ENCODE measurements at regions not wholly inside any gene's neighbourhood (a gene's known extent, or its start where the extent isn't known, plus 50 kb on each side); places are given as distances from the start of the nearest gene placed in this dataset.

GRCh38 chr9:108021096-108021710, 531.6 kb upstream of the KLF4 start:
- ChIA-PET POLR2A (no interaction called here), CTCF (no interaction called here)
- no CpG with 5 or more reads among the region's 1 CpG for WGBS (ENCODE audit: insufficient coverage)
- H3K27me3 ChIP-seq (replicated peaks in 2 of 5; ENCODE audit: control insufficient read depth in 4 of 5, insufficient read depth in 5 of 5, low read length in 4 of 5), result no peaks in the 10 kb centered on the region
- no peaks in the 10 kb centered on the region for H3K36me3 ChIP-seq (ENCODE audit: control insufficient read depth in 4 of 4, insufficient read depth in 4 of 4, low read length in 3 of 4)
- H3K27ac ChIP-seq (ENCODE audit: insufficient read depth in 1 of 2, low read depth in 1 of 2, low read length in 2 of 2, poor library complexity in 1 of 2, severe bottlenecking in 2 of 2), result no peak overlapping the region
- no peak overlapping the region for H3K4me3 ChIP-seq (ENCODE audit: control insufficient read depth in 1 of 7, extremely low read depth in 1 of 7, insufficient read depth in 4 of 7, low read depth in 2 of 7, low read length in 6 of 7)
- H3K4me1 ChIP-seq (ENCODE audit: control extremely low read depth in 1 of 4, control insufficient read depth in 4 of 4, insufficient read depth in 4 of 4, low read length in 3 of 4), result no peaks in the 10 kb centered on the region
- no peaks in the 10 kb centered on the region for H3K9me3 ChIP-seq (ENCODE audit: control extremely low read depth in 1 of 5, control insufficient read depth in 4 of 5, insufficient read depth in 2 of 5, low read depth in 1 of 5, low read length in 4 of 5)
- no peak for DNase-seq

GRCh38 chr9:108019821-108020220, 530.3 kb upstream of the KLF4 start:
- Histone ChIP-seq H3K36me3 (ENCODE audit: control insufficient read depth in 4 of 4, insufficient read depth in 4 of 4, low read length in 3 of 4) (no peaks in the 10 kb centered on the region), H3K27me3 (replicated peaks in 2 of 5; ENCODE audit: control insufficient read depth in 4 of 5, insufficient read depth in 5 of 5, low read length in 4 of 5) (no peaks in the 10 kb centered on the region), H3K4me1 (ENCODE audit: control extremely low read depth in 1 of 4, control insufficient read depth in 4 of 4, insufficient read depth in 4 of 4, low read length in 3 of 4) (no peaks in the 10 kb centered on the region), H3K27ac (ENCODE audit: insufficient read depth in 1 of 2, low read depth in 1 of 2, low read length in 2 of 2, poor library complexity in 1 of 2, severe bottlenecking in 2 of 2) (no peak overlapping the region), H3K9me3 (ENCODE audit: control extremely low read depth in 1 of 5, control insufficient read depth in 4 of 5, insufficient read depth in 2 of 5, low read depth in 1 of 5, low read length in 4 of 5) (no peaks in the 10 kb centered on the region), H3K4me3 (ENCODE audit: control insufficient read depth in 1 of 7, extremely low read depth in 1 of 7, insufficient read depth in 4 of 7, low read depth in 2 of 7, low read length in 6 of 7) (no peak overlapping the region)
- CTCF ChIA-PET, result no interaction called here
- POLR2A ChIA-PET, result no interaction called here
- no peak for DNase-seq

DNA sequence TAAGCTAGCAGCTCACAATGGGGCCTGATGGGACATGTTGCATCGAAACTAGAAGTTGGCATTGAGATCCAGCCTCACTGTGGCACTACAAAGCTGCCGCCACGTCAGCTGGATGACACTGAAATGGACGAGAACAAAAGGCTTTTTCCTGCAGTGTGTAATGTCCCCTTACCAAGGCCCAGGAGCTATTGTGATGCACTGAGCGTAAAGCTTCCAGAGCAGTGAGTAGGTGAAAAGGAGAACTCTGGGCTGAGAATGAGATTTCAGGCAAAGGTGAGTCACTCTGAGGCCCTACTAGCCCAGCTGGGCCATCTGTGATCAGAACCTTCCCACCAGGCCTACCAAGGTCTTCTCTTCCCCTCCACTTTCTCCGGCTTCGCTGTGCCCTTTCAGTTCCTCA, 528.1 kb upstream of the KLF4 start:
- no peak overlapping the region for H3K4me3 ChIP-seq (ENCODE audit: control insufficient read depth in 1 of 7, extremely low read depth in 1 of 7, insufficient read depth in 4 of 7, low read depth in 2 of 7, low read length in 6 of 7)
- POLR2A ChIA-PET, result no interaction called here
- H3K27me3 ChIP-seq (replicated peaks in 2 of 5; ENCODE audit: control insufficient read depth in 4 of 5, insufficient read depth in 5 of 5, low read length in 4 of 5), result no peaks in the 10 kb centered on the region
- H3K27ac ChIP-seq (ENCODE audit: insufficient read depth in 1 of 2, low read depth in 1 of 2, low read length in 2 of 2, poor library complexity in 1 of 2, severe bottlenecking in 2 of 2), result no peak overlapping the region
- 93% methylated on average over 7 of the region's 7 CpGs for WGBS (ENCODE audit: insufficient coverage)
- DNase-seq, result no peak
- H3K4me1 ChIP-seq (ENCODE audit: control extremely low read depth in 1 of 4, control insufficient read depth in 4 of 4, insufficient read depth in 4 of 4, low read length in 3 of 4), result peaks cover 0 to under 1% (median 0%) of the 10 kb centered on the region in 4 experiments
- H3K9me3 ChIP-seq (ENCODE audit: control extremely low read depth in 1 of 5, control insufficient read depth in 4 of 5, insufficient read depth in 2 of 5, low read depth in 1 of 5, low read length in 4 of 5), result no peaks in the 10 kb centered on the region
- no peaks in the 10 kb centered on the region for H3K36me3 ChIP-seq (ENCODE audit: control insufficient read depth in 4 of 4, insufficient read depth in 4 of 4, low read length in 3 of 4)
- CTCF ChIA-PET, result no interaction called here

DNA sequence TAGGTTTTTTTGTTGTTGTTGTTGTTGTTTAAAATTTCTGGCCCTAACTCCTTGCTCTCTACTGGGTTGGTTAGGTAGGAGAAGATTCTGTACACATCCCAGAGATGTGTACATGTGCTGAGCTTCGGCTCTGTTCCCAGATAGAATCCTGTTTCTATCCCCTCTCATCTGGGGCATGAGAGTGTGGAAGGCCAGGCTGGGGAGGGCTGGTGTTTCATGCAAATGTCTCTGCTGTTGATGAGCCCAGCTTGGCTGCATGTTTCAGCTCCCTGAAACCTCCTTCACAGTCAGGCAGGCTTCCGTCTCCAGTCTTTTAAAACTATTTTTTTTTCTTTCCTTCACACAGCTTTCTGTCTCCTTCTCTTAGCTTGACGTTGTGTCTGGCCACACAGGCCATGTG, 526.9 kb upstream of the KLF4 start:
- Histone ChIP-seq H3K27me3 (replicated peaks in 2 of 5; ENCODE audit: control insufficient read depth in 4 of 5, insufficient read depth in 5 of 5, low read length in 4 of 5) (no peaks in the 10 kb centered on the region), H3K4me3 (ENCODE audit: control insufficient read depth in 1 of 7, extremely low read depth in 1 of 7, insufficient read depth in 4 of 7, low read depth in 2 of 7, low read length in 6 of 7) (no peak overlapping the region), H3K9me3 (ENCODE audit: control extremely low read depth in 1 of 5, control insufficient read depth in 4 of 5, insufficient read depth in 2 of 5, low read depth in 1 of 5, low read length in 4 of 5) (no peaks in the 10 kb centered on the region), H3K27ac (ENCODE audit: insufficient read depth in 1 of 2, low read depth in 1 of 2, low read length in 2 of 2, poor library complexity in 1 of 2, severe bottlenecking in 2 of 2) (no peak overlapping the region), H3K36me3 (ENCODE audit: control insufficient read depth in 4 of 4, insufficient read depth in 4 of 4, low read length in 3 of 4) (no peaks in the 10 kb centered on the region), H3K4me1 (ENCODE audit: control extremely low read depth in 1 of 4, control insufficient read depth in 4 of 4, insufficient read depth in 4 of 4, low read length in 3 of 4) (peaks cover 0 to 3% (median 0%) of the 10 kb centered on the region in 4 experiments)
- ChIA-PET POLR2A (no interaction called here), CTCF (no interaction called here)
- 89% methylated on average over 2 of the region's 3 CpGs for WGBS (ENCODE audit: insufficient coverage)
- no peak for DNase-seq

- CTCF ChIA-PET, result no interaction called here
- WGBS (ENCODE audit: insufficient coverage), result 97% methylated on average over 4 of the region's 5 CpGs
- Histone ChIP-seq H3K4me3 (ENCODE audit: control insufficient read depth in 1 of 7, extremely low read depth in 1 of 7, insufficient read depth in 4 of 7, low read depth in 2 of 7, low read length in 6 of 7) (no peak overlapping the region), H3K27me3 (replicated peaks in 2 of 5; ENCODE audit: control insufficient read depth in 4 of 5, insufficient read depth in 5 of 5, low read length in 4 of 5) (no peaks in the 10 kb centered on the region), H3K9me3 (ENCODE audit: control extremely low read depth in 1 of 5, control insufficient read depth in 4 of 5, insufficient read depth in 2 of 5, low read depth in 1 of 5, low read length in 4 of 5) (no peaks in the 10 kb centered on the region), H3K27ac (ENCODE audit: insufficient read depth in 1 of 2, low read depth in 1 of 2, low read length in 2 of 2, poor library complexity in 1 of 2, severe bottlenecking in 2 of 2) (no peak overlapping the region), H3K36me3 (ENCODE audit: control insufficient read depth in 4 of 4, insufficient read depth in 4 of 4, low read length in 3 of 4) (no peaks in the 10 kb centered on the region), H3K4me1 (ENCODE audit: control extremely low read depth in 1 of 4, control insufficient read depth in 4 of 4, insufficient read depth in 4 of 4, low read length in 3 of 4) (peaks cover 0 to 3% (median 0%) of the 10 kb centered on the region in 4 experiments)
- no peak for DNase-seq
- POLR2A ChIA-PET, result no interaction called here
Measured at GRCh38 chr9:108015690-108016089, 526.1 kb upstream of the KLF4 start.

GRCh38 chr9:108014353-108014752, 524.8 kb upstream of the KLF4 start:
- Histone ChIP-seq H3K27ac (ENCODE audit: insufficient read depth in 1 of 2, low read depth in 1 of 2, low read length in 2 of 2, poor library complexity in 1 of 2, severe bottlenecking in 2 of 2) (no peak overlapping the region), H3K36me3 (ENCODE audit: control insufficient read depth in 4 of 4, insufficient read depth in 4 of 4, low read length in 3 of 4) (no peaks in the 10 kb centered on the region), H3K4me3 (ENCODE audit: control insufficient read depth in 1 of 7, extremely low read depth in 1 of 7, insufficient read depth in 4 of 7, low read depth in 2 of 7, low read length in 6 of 7) (no peak overlapping the region), H3K9me3 (ENCODE audit: control extremely low read depth in 1 of 5, control insufficient read depth in 4 of 5, insufficient read depth in 2 of 5, low read depth in 1 of 5, low read length in 4 of 5) (no peaks in the 10 kb centered on the region), H3K4me1 (ENCODE audit: control extremely low read depth in 1 of 4, control insufficient read depth in 4 of 4, insufficient read depth in 4 of 4, low read length in 3 of 4) (peaks cover 0 to 3% (median 0%) of the 10 kb centered on the region in 4 experiments), H3K27me3 (replicated peaks in 2 of 5; ENCODE audit: control insufficient read depth in 4 of 5, insufficient read depth in 5 of 5, low read length in 4 of 5) (no peaks in the 10 kb centered on the region)
- WGBS (ENCODE audit: insufficient coverage), result no CpG with 5 or more reads among the region's 2 CpGs
- no peak for DNase-seq
- POLR2A ChIA-PET, result no interaction called here
- CTCF ChIA-PET, result interaction anchor here (1.1 to 1.4 kb wide), 3 partner anchors 16 to 259 kb away, joined by 3 to 4 read pairs (median 3); no protein-coding TSS in a partner anchor

DNA sequence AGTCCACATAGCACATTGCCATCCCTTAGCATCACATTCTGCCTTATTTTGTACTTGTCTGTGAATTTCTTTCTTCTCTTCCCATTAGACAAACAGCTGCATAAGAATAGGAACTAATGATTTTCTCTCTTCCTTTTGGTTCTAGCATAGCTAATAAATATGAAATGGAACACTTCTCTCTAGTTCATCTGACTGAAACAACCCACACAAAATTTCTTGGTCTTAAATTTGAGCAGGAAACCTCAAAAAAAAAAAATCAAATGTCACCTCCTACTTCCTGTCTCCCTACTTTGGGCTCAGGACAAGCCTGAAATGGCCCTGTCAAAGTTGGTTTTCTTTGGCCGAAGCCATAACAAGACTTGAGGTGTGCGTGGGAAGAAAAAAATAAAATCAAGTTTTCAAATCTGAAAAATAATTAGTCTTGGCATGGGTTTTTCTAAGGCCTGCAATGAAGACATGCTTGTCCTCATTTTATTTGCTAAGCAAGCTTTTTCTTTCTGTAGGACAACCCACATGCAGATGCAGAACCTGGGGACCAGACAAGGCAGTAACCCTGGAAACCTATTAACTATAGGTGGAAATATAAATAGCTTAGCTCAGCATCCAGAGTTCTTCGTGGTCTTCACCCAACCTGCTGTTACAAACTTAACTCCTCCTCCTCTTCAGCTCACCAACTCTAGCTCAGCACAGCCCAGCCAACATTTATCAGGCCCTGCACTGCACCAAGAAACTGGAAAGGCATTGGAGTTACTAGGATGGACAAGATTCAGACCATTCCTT, 523.5 kb upstream of the KLF4 start:
- ChIA-PET POLR2A (no interaction called here), CTCF (no interaction called here)
- no peaks in the 10 kb centered on the region for H3K36me3 ChIP-seq (ENCODE audit: control insufficient read depth in 4 of 4, insufficient read depth in 4 of 4, low read length in 3 of 4)
- no peak for DNase-seq
- no peak overlapping the region for H3K4me3 ChIP-seq (ENCODE audit: control insufficient read depth in 1 of 7, extremely low read depth in 1 of 7, insufficient read depth in 4 of 7, low read depth in 2 of 7, low read length in 6 of 7)
- H3K9me3 ChIP-seq (ENCODE audit: control extremely low read depth in 1 of 5, control insufficient read depth in 4 of 5, insufficient read depth in 2 of 5, low read depth in 1 of 5, low read length in 4 of 5), result no peaks in the 10 kb centered on the region
- H3K4me1 ChIP-seq (ENCODE audit: control extremely low read depth in 1 of 4, control insufficient read depth in 4 of 4, insufficient read depth in 4 of 4, low read length in 3 of 4), result peaks cover 0 to 3% (median 0%) of the 10 kb centered on the region in 4 experiments
- 100% methylated on average over 1 of the region's 3 CpGs for WGBS (ENCODE audit: insufficient coverage)
- H3K27ac ChIP-seq (ENCODE audit: insufficient read depth in 1 of 2, low read depth in 1 of 2, low read length in 2 of 2, poor library complexity in 1 of 2, severe bottlenecking in 2 of 2), result no peak overlapping the region
- H3K27me3 ChIP-seq (replicated peaks in 2 of 5; ENCODE audit: control insufficient read depth in 4 of 5, insufficient read depth in 5 of 5, low read length in 4 of 5), result no peaks in the 10 kb centered on the region

All from common myeloid progenitor, CD34-positive (primary cell).